Transverse colon (tissue), 4 donors: ENCODE measurements at regions not wholly inside any gene's neighbourhood (a gene's known extent, or its start where the extent isn't known, plus 50 kb on each side); places are given as distances from the start of the nearest gene placed in this dataset.

ENCODE experiments used
- DNase-seq: peaks from one replicate; pipeline ENCODE4 v3.0.0-alpha.2; 2019
- H3K27ac ChIP-seq, 4 donors: fragments of 200-600 bp; sonication (generic); 2 replicates each; pipeline ENCODE4 v1.5.1; 2016 to 2018; ENCODE audit warnings: inconsistent platforms in 4 of 4
- H3K27me3 ChIP-seq: fragments of 200-600 bp; sonication (generic); 2 replicates; pipeline ENCODE4 v1.5.1; 2017; ENCODE audit warnings: inconsistent platforms
- H3K36me3 ChIP-seq, 4 donors: fragments of 200-600 bp; sonication (generic); 2 replicates each; pipeline ENCODE4 v1.5.1; 2017 to 2019; ENCODE audit warnings: inconsistent platforms in 4 of 4
- H3K4me1 ChIP-seq, 4 donors: fragments of 200-600 bp; sonication (generic); 2 replicates each; pipeline ENCODE4 v1.5.1; 2017 to 2020; ENCODE audit warnings: inconsistent platforms in 4 of 4
- H3K4me3 ChIP-seq, 4 donors: fragments of 200-600 bp; sonication (generic); 1 replicate in 1 of 4; 2 replicates in 3 of 4; pipeline versions ENCODE4 v1.5.1 to v1.6.1; 2017 to 2019; ENCODE audit warnings: inconsistent platforms in 4 of 4
- H3K9me3 ChIP-seq, 2 donors: fragments of 200-600 bp; sonication (generic); 2 replicates each; pipeline ENCODE4 v1.5.1; 2017 to 2019; ENCODE audit warnings: inconsistent platforms in 2 of 2
- EP300 ChIP-seq: sonication (generic); formaldehyde crosslinking; IDR thresholded peaks from one replicate; pipeline ENCODE4 v1.6.1; 2017; ENCODE audit warnings: antibody characterized with exemption, low read depth
- POLR2A ChIP-seq: fragments of 450-650 bp; IDR thresholded peaks from one replicate; pipeline ENCODE4 v1.6.1; 2016; ENCODE audit warnings: antibody characterized with exemption, mild to moderate bottlenecking, moderate library complexity
- POLR2AphosphoS5 ChIP-seq, 3 donors: sonication (generic); formaldehyde crosslinking; IDR thresholded peaks; one replicate each; pipeline ENCODE4 v1.6.1; 2016; ENCODE audit warnings: antibody characterized with exemption in 3 of 3
- WGBS, 2 donors: methylation state at CpG; one replicate each; pipeline ENCODE4 v1.1.5; 2018; ENCODE audit warnings: low coverage in 1 of 2; 5-methylcytosine and 5-hydroxymethylcytosine counted together
- in situ Hi-C, 4 donors: fragments of 200-750 bp; cut with MboI; loops; one replicate each; pipeline versions ENCODE4 v1.15.0 to v1.15.1; 2017; ENCODE audit warnings: low sequenced_read_pairs in 3 of 4, low pct_ligation_motif_present in 1 of 4, low pct_unique_long_range_greater_than_20kb in 1 of 4
- intact Hi-C: fragments of 100-400 bp; cut with DNase I; formaldehyde crosslinking; loops from one replicate; pipeline ENCODE4 v1.15.1; 2023; ENCODE audit warnings: low total_unique reads
- TF ChIP-seq, protein P1 (sequence below), 5 experiments: fragments of 200-600 bp in 3 of 5; fragments of 450-650 bp in 2 of 5; sonication (generic) in 3 of 5; IDR thresholded peaks; 1 replicate in 2 of 5; 2 replicates in 3 of 5; pipeline ENCODE4 v1.5.1; 2016 to 2017; ENCODE audit warnings: antibody characterized with exemption in 5 of 5, inconsistent platforms in 3 of 5, mild to moderate bottlenecking in 2 of 5, moderate library complexity in 1 of 5

DNA sequence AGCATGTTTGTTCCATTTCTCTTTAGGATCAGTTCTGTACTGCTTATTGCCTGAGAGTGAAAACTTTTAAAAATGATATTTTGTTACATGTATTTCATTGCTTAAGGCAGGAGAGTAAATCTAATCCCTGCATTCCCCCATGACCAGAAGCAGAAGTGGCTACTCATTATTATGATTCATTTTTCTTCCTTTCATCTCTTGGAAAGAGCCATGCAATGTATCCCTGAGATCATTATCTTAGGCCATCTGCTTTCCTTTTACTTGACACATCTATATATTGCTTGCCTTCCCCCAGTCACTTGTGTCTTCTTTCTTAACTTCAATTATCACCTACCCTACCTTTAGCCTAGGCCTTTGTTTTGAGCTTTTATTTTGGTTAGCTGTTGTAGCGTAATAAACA, 430.4 kb upstream of the CHRM3 start:
- Histone ChIP-seq H3K36me3 (no peaks in the 10 kb centered on the region), H3K4me1 (no peaks in the 10 kb centered on the region), H3K9me3 (no peaks in the 10 kb centered on the region), H3K4me3 (no peak overlapping the region), H3K27ac (no peak overlapping the region), H3K27me3 (no peaks in the 10 kb centered on the region)
- in situ Hi-C loops (no loop called here), intact Hi-C loops (no loop called here)
- no peak for DNase-seq
- TF ChIP-seq EP300: no peak
- TF ChIP-seq POLR2A: no peak
- no peak for TF ChIP-seq POLR2AphosphoS5 (IDR thresholded peaks at IDR 0.05)
- TF ChIP-seq, protein P1, sequence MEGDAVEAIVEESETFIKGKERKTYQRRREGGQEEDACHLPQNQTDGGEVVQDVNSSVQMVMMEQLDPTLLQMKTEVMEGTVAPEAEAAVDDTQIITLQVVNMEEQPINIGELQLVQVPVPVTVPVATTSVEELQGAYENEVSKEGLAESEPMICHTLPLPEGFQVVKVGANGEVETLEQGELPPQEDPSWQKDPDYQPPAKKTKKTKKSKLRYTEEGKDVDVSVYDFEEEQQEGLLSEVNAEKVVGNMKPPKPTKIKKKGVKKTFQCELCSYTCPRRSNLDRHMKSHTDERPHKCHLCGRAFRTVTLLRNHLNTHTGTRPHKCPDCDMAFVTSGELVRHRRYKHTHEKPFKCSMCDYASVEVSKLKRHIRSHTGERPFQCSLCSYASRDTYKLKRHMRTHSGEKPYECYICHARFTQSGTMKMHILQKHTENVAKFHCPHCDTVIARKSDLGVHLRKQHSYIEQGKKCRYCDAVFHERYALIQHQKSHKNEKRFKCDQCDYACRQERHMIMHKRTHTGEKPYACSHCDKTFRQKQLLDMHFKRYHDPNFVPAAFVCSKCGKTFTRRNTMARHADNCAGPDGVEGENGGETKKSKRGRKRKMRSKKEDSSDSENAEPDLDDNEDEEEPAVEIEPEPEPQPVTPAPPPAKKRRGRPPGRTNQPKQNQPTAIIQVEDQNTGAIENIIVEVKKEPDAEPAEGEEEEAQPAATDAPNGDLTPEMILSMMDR (IDR thresholded peaks at IDR 0.05): no peak
- 78 to 85% methylated on average over 1 of the region's 1 CpG for WGBS, 2 donors

DNA sequence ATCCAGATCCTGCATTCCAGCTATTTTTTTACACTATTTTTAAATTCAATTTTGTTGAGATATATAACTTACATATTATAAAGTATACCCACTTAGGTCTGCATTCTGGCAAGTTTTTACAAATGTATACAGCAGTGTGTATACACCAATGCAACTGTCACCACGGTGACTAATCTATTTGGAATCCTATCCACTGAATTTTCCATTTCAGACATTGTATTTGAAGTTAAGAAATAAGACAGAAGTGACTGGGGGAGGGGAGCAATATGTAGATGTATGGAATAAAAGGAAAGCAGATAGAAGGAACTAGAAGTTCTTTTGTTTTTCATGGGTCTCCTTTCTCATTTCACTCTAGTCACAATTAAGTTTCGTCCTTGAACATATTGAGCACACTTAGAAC, 431.5 kb upstream of the CHRM3 start:
- DNase-seq: no peak
- in situ Hi-C loops (no loop called here), intact Hi-C loops (no loop called here)
- 67 to 72% methylated on average over 2 of the region's 2 CpGs for WGBS, 2 donors
- Histone ChIP-seq H3K27me3 (no peaks in the 10 kb centered on the region), H3K4me3 (no peak overlapping the region), H3K36me3 (no peaks in the 10 kb centered on the region), H3K27ac (no peak overlapping the region), H3K9me3 (no peaks in the 10 kb centered on the region), H3K4me1 (no peaks in the 10 kb centered on the region)
- TF ChIP-seq POLR2AphosphoS5 (IDR thresholded peaks at IDR 0.05): no peak
- no peak for TF ChIP-seq EP300
- TF ChIP-seq, protein P1 (IDR thresholded peaks at IDR 0.05): no peak
- no peak for TF ChIP-seq POLR2A

DNA sequence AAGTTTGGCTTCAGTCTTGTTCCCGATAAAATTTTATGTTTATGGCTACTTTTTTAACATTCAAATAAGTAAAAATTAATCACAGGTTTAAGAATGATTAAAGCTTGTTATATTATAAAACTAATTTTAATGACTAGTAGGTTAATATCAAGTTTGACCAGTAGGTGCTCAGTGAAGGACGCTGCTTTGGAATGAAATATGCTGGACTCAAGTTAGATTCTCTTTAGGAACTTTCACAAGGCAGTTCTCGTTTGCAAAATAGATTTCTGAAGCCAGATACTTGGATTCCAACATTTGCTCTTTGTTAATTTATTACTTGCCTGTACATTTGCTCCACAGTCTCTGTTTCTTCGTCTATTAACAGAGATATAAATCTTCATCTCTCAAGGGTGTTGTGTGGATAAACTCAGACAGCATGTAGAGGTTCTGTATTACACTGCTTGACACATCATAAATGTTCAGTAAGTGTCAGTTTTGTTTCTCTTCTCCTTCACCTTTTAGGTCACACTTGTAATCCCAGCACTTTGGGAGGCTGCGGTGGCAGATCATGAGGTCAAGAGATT, 432.8 kb upstream of the CHRM3 start:
- H3K27ac ChIP-seq: no peak overlapping the region
- intact Hi-C loops: no loop called here
- WGBS, 2 donors: 56 to 60% methylated on average over 5 of the region's 5 CpGs
- no peaks in the 10 kb centered on the region for H3K4me1 ChIP-seq
- H3K9me3 ChIP-seq: no peaks in the 10 kb centered on the region
- H3K4me3 ChIP-seq: no peak overlapping the region
- no peaks in the 10 kb centered on the region for H3K36me3 ChIP-seq
- in situ Hi-C loops: no loop called here
- no peak for DNase-seq
- no peaks in the 10 kb centered on the region for H3K27me3 ChIP-seq
- TF ChIP-seq, protein P1 (IDR thresholded peaks at IDR 0.05): no peak
- TF ChIP-seq EP300: no peak
- TF ChIP-seq POLR2A: no peak
- TF ChIP-seq POLR2AphosphoS5 (IDR thresholded peaks at IDR 0.05): no peak

DNA sequence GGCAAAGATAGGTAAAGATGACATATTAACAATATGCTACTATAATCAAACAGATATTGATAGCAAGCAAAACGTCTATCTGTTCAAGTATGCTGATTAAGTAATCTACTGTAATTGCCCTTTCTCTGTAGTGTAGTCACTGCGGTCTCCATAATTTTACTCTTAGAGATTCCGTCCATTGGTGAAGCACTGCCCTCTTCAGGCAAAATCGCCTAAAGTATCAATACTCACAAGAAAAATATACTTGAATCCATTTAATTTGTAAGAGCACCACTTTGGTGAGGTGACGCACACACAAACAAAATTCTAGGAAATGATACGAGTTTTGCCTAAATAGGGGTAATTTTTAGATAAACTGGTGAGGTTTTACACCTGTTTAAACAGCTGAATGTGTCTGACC, 434.6 kb upstream of the CHRM3 start:
- H3K4me1 ChIP-seq: no peaks in the 10 kb centered on the region
- TF ChIP-seq, protein P1 (IDR thresholded peaks at IDR 0.05): peak in 2 of 5 experiments; percentile 6 to 23
- no peak for TF ChIP-seq POLR2A
- DNase-seq: no peak
- no peaks in the 10 kb centered on the region for H3K9me3 ChIP-seq
- WGBS, 2 donors: 38 to 55% methylated on average over 6 of the region's 6 CpGs
- no peak overlapping the region for H3K27ac ChIP-seq
- in situ Hi-C loops: no loop called here
- no peaks in the 10 kb centered on the region for H3K36me3 ChIP-seq
- H3K4me3 ChIP-seq: no peak overlapping the region
- intact Hi-C loops: no loop called here
- no peaks in the 10 kb centered on the region for H3K27me3 ChIP-seq
